GM18498 (cell line): ENCODE measurements at regions not wholly inside any gene's neighbourhood (a gene's known extent, or its start where the extent isn't known, plus 50 kb on each side); places are given as distances from the start of the nearest gene placed in this dataset.
A peak's percentile ranks its signal among the peaks of the same experiment; 100 is the strongest.
"Not testable (repeated sequence)": the region's sequence is repeated elsewhere in the genome, so short reads cannot be mapped to it uniquely, and the experiment has no call there.

Experiments used
- ATAC-seq: cut with Tn5 transposase; IDR thresholded peaks from one replicate; pipeline ENCODE4 v1.9.1; 2021; ENCODE audit warnings: mild to moderate bottlenecking, moderate library complexity; ENCODE audit not compliant: unreplicated experiment

DNA sequence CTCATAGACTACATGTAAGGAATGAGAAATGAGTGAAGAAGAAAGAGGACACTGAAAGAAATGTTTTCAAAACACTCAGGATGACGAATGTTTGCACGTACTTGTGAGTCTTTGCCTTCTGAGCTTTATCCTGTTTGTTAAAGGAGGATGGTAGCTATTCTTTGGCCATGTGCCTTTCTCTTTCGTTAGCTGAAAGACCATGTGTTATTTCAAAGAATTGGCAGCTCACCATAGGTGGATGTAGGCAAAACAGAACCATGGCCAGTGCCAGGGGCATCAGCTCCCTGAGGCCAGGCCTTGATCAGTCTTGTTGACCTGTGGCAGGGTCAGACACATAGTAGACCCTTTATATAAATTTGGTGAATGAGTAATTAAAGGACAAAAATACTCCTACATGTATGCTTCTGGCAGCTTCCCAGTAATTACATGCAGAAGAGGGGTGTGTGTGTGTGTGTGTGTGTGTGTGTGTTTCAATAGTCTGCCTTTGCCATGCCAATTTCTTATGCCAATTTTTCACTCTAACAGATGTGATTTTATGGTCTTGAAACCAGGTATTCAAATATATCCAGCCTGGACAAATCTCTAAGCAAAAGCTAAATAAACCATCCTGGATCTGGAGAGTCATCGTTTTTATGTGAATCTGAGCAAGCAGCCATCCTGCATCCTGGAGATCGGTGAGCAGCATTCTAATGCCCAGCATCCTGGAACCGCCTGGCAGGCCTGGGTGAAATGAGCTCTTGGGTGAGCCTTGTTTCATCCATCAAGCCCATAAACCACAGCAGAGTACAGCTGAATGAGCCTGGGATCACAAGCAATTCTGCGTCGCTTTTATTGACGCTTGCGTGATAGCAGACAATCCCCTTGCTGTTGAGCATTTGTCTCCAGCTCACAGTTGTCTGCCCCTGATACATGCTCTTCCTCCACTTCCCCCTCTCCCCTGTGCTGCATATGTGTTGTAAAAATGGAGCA lies 475.4 kb downstream of the MED10 start:
- ATAC-seq: no peak

DNA sequence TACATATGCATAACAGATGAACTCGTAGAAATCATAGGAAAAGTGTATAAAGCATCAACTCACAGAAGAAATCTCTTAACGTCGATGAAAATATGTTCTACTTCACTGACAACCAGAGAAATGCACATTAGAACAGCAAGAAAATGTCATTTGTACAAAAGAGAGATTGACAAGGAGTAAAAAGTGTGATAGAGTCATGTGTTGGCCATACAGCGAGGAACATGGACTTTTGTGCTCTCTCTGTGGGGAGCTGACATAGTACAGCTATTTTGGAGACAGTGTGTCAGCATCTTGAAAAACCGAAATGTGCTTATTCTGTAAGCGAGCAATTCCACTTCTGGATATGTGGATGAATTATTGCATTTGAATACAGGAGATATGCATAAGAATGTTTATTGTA lies 477.9 kb downstream of the ICE1 start:
- ATAC-seq: no peak

DNA sequence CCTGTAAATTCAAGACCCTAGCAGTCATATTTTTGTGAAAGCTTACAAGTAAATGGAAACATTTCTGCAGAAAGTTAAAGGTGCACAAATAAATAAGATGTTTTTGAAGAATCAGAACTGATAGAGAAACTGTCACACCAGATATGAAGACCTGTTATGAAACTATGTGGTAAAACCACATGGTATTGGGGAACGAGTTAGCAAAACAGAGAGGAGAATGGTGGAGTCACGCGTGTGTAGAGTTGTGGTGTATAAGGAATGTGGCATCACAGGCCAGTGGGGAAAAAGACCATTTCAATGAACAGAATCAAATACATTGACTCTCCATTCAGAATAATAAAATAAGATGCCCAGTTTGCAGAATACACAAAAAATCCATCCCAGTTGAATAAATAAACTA lies 477.2 kb downstream of the ICE1 start:
- ATAC-seq: peak; percentile 64

- ATAC-seq: no peak
Measured at GRCh38 chr5:5888284-5888683, 465.8 kb downstream of the ICE1 start.

DNA sequence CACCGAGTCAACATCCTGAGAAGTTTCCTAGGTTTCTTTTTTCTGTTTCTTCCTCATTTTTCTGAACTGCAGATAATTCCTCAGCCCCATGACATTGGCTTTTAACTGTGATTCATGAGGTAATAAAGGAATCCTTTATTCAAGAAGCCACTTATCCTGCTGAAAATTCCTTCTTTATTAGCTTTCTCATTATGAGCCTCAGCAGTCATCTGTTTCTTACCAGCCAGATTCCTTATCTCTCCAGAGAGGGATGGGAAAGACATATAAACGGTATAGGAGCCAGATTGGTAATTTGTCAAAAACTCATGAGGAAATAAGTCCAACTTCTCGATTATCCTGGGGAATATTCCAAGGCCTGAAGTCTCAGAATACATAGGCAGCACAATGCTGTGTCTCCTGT lies 465.4 kb downstream of the ICE1 start:
- no peak for ATAC-seq

DNA sequence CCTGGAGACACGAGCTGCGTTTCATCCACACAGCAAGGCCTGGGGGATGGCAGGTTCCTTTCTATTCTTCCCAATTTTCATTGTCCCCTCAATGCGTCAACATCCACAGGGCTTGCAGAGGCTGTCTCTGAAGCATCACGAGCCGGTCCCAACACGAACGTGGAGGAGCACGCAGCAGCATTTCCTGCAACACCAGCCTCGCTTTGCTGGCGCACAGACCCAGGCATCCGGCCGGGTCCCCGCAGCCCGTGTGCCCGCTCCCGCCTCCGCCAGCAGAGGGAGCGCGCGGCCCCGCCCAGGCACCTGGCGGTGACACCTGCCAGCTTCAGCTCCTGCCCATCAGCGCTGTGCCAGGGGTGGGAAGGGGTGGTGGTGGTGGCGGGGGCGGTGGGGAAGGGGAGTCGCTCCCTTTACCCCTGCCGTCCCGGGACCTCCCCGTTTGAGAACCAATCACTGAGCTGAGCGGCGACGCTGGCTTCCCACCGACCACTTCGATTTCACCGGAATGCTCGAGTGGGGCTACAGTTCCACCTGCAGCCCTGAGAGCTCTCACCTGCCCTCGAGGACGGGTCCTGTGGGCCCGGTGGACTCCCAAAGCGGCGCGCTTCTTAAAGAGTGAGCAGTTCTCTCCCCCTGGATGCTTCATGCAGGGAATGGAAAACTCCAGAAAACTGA lies 464.5 kb downstream of the ICE1 start:
- ATAC-seq: peak; percentile 89

- ATAC-seq: no peak
Measured at GRCh38 chr5:5886353-5886752, 463.9 kb downstream of the ICE1 start.

DNA sequence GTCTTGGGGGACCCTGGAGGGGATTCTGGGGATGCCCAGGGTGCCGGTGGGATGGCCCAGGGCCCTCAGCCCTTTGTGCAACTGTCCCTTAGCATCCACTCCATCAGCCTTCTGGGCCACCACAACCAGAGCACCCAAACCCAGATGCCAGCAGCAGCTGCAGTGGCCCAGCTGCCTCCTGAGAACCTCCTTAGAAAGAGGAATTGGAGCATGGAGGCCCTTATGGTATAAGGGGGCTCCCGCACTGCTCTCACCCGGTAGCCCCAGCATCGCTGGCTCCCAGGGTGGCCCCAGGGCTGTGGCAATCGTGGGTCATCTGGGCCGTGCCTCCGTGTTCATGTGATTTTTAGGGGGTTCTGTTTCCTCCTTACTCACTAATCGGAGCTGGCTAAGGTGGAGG lies 463.3 kb downstream of the ICE1 start:
- ATAC-seq: no peak

DNA sequence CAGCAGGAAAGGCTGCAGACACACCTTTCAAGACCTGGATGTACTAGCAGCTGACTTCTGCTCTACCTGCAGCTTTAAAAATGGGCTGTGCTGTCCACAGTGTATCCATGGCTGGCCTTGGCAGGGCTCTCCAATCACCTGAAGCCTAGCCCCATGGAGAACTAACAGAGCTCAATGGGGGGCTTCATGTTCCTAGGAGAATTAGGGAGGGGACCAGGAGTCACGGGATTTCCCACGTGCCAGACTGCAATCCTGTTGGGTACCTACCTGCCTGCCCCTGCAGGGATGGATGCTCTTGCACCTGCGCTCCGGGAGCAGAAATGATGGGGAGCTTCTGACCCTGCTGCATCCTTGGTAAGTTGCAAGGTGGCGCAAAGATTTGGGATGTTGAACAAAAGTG lies 462.1 kb downstream of the ICE1 start:
- ATAC-seq: no peak

GRCh38 chr5:5883562-5883961 lies 461.1 kb downstream of the ICE1 start:
- ATAC-seq: no peak

GRCh38 chr5:5883146-5883545 lies 460.7 kb downstream of the ICE1 start:
- no peak for ATAC-seq

- no peak for ATAC-seq
Measured at GRCh38 chr5:5882706-5883105, 460.2 kb downstream of the ICE1 start.

GRCh38 chr5:5881294-5881693 lies 458.8 kb downstream of the ICE1 start:
- ATAC-seq: peak; percentile 68

DNA sequence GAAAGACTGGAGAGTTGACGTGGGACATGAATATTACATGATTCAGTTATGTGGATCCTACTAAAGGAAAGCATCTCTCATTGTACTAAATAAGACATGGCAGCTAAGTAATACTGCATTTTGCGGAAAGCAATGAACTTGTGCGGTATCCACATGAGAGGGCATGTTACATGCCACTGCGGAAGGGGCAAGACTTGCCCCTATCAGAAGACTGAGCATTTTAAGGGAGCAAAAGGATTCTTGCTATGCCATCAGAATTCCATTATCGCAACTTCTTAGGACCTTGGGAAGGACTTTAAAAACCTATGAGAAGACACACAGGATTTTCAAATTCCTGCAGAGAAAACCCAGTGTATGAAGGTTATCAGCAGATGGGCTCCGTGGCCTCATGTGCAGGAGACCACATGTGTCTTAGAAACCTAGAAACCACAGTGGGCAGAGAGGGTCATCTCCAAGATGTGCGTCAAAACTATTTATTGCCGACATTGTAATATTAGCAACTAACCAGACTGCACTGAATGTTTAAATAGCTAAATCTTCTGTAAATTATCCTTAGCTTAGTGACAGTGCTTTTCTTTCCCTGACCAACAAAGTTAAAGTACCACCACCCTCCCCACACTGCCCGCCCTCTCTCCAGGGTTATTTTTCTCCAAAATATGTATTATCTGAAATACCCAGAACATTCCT lies 457.7 kb downstream of the ICE1 start:
- ATAC-seq: no peak

DNA sequence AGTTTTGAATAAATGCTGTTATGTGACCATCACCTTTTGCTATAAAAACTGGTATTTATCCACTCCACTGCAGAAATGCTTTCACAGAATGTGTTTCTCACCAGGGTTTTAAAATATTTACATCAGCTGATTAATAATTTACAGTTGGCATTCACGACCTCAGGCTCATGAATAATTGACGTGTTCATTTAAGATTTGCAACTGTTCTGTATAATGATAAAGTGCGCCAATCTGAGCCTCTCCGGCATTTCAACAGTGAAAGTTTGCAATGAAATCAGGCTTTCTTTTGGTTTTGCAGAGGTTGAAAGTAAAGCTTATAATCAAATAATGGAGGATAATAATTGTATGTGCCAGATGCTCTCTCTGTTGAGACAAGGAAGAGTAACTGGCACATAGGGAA lies 434.9 kb downstream of the ICE1 start:
- no peak for ATAC-seq

- no peak for ATAC-seq
Measured at GRCh38 chr5:5854087-5854486, 431.6 kb downstream of the ICE1 start.

DNA sequence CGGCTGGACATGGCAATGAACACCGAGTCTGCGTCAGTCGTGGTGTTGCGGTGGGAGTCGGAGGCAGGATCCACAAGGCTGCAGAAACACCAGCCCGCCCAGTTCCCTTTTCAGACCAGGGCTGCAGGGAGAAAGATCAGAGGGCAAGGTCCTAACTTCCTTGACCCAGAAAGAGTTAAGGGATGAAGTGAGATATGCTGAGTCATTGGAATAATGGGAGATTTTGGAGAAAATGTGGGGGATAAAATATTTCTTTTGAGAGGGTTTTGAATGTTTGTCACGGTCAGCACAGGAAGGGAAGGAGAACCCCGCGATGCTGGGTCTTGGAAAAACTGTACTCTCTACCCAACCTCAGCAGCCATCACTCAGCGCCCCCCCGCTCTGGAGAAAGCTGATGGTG lies 416.0 kb downstream of the ICE1 start:
- no peak for ATAC-seq

GRCh38 chr5:5831622-5832021 lies 409.1 kb downstream of the ICE1 start:
- not testable (repeated sequence) for ATAC-seq

DNA sequence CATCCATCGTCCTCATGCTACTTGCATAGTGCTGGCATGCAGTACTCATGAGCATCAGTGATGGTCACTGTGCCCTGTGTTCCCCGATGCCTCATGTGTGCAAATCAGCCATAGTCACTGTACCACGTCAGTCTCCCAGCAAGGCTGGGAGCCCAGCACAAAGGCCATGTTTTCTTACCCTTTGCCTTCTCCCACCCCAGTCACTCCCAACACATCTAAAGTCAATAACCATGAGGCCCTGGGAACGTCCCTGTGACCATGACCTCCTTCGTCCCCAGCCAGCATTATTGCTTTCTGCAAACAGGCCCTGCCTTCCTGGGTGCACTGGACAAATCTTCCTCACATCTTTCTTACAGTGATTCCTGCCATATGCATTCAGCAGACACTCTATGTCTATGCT lies 406.1 kb downstream of the ICE1 start:
- no peak for ATAC-seq

DNA sequence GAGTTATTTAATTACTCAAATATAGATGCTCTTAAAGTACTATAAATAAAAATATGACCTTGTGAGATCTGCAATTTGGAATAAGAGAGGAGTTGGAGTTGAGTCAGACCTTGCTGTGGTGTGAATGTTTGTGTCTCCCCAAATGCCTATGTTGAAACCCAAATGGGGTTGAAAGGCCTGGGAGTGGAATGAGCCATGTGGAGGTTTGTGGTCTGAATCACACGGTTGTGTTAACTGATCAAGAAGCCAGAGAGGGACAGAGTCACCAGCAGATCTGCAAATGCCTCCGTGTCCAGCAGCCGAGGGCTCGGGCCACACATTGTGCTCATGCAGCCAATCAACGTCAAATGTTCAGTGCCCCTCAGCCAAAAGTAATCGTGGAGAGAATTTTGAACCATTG lies 404.4 kb downstream of the ICE1 start:
- ATAC-seq: no peak

- peak; percentile 52 for ATAC-seq
Measured at GRCh38 chr5:5822729-5823257, 400.3 kb downstream of the ICE1 start.
